GM12875 (cell line): ENCODE measurements at regions not wholly inside any gene's neighbourhood (a gene's known extent, or its start where the extent isn't known, plus 50 kb on each side); places are given as distances from the start of the nearest gene placed in this dataset.
"Not testable (repeated sequence)": the region's sequence is repeated elsewhere in the genome, so short reads cannot be mapped to it uniquely, and the experiment has no call there.

Experiments
- H3K4me3 ChIP-seq: one replicate; pipeline ENCODE4 v1.5.1; 2011; ENCODE audit warnings: low read depth, low read length, control low read depth
- CTCF ChIP-seq: IDR thresholded peaks from 2 replicates; pipeline ENCODE4 v1.5.1; 2011; ENCODE audit warnings: low read depth, mild to moderate bottlenecking, control low read depth, inconsistent platforms, low read length, moderate library complexity, borderline replicate concordance; ENCODE audit not compliant: insufficient read depth

DNA sequence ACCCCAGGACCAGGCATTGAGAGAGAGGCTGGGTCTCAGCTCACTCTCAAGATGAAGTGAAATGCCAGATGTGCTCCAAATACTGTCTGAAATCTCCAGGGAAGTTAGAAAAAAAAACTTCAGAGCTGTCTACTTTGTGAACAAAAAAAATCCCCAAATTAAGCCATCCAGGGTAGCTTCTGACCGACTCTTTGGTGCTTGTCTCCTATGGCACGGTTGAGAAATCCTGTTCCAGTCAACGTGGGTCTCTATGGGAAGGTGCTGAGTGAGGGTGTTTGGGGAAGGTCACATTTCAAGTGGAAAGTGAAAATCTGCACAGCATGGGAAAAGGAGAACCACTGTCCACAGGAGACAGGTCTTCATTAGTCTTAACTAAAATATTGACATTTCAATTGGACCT lies 322.5 kb upstream of the CFAP20DC start:
- no peak overlapping the region for H3K4me3 ChIP-seq
- TF ChIP-seq CTCF: no peak

DNA sequence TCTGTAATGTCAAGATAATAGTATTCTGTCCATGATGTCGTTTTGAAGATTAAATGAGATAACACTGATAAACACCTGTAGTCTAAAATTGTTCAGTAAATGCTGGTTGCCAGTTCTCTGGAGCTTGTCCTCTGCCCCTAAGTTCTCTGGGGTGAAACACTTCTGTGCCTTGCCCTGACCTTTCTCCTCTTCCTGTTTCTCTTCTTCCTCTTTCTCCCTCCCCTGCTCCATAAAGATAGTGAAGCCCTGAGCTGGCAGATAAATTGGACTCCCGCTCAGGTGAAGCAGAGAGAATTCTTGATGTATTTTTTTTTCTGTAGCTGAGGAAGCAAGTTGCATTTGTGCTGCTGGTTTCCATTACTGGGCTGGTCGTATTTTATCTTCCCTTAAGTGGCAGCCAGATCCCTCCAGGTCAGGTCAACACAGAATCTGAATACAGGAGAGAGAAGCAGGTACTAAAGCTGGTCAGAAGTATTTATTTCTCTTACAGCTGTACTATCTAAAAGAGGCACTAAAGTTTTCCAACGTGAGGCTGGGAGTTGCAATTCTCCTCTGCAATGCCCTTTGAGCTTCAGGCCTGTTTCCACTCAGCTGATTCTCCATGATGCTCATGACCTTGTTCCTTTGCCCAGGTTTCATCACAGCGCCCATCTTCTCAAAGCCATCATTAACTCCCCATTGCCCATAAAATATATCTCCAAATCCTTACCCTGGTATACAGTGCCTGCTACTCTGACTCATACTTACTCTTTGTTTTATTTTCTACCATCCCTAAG lies 319.3 kb upstream of the CFAP20DC start:
- no peak overlapping the region for H3K4me3 ChIP-seq
- TF ChIP-seq CTCF: no peak

GRCh38 chr3:59367150-59367549 lies 317.3 kb upstream of the CFAP20DC start:
- TF ChIP-seq CTCF: no peak
- H3K4me3 ChIP-seq: no peak overlapping the region

GRCh38 chr3:59366218-59366617 lies 316.4 kb upstream of the CFAP20DC start:
- no peak overlapping the region for H3K4me3 ChIP-seq
- TF ChIP-seq CTCF: no peak

- no peak for TF ChIP-seq CTCF
- H3K4me3 ChIP-seq: no peak overlapping the region
These were observed 314.7 kb upstream of the CFAP20DC start for GRCh38 chr3:59364496-59364895.

- H3K4me3 ChIP-seq: not testable (repeated sequence)
These were observed 310.5 kb upstream of the CFAP20DC start for GRCh38 chr3:59360312-59360711.

- H3K4me3 ChIP-seq: no peak overlapping the region
These were observed 291.6 kb upstream of the CFAP20DC start for GRCh38 chr3:59341459-59341858.

More at GRCh38 chr3:59341459-59341858, 291.6 kb upstream of the CFAP20DC start:
- TF ChIP-seq CTCF: no peak
